Stimulated activated CD8-positive, alpha-beta memory T cell treated with anti-CD3 and anti-CD28 coated beads, Interleukin-4, amount 100 ng/mL, for 1 hour (primary cell): ENCODE measurements at regions not wholly inside any gene's neighbourhood (a gene's known extent, or its start where the extent isn't known, plus 50 kb on each side); places are given as distances from the start of the nearest gene placed in this dataset.
"Not testable (repeated sequence)": the region's sequence is repeated elsewhere in the genome, so short reads cannot be mapped to it uniquely, and the experiment has no call there.

Source experiments
- DNase-seq, 2 donors: peaks; one replicate each; pipeline ENCODE4 v3.0.0-alpha.2; 2020; ENCODE audit warnings: low read depth in 2 of 2, low spot score in 1 of 2

DNA sequence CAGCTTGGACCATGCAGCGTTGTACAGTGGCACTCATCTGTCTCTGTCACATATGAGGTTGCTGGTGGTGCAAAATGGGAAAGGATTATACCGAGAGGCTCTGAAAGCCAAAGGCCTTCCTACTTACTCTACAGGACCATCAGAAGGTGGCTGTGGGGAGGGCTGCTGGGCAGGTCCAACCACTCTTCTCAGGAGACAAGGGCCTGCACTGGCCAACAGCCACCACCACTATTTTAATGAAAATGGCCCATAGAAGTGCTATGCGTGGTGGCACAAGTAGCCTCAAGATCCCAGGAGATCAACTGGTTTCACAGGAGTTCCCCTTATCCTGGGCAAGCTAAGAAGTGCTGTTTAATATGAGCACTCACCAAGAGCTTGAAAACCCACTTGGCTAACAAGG, 52.3 kb downstream of the MRPL57 start:
- DNase-seq = no peak

DNA sequence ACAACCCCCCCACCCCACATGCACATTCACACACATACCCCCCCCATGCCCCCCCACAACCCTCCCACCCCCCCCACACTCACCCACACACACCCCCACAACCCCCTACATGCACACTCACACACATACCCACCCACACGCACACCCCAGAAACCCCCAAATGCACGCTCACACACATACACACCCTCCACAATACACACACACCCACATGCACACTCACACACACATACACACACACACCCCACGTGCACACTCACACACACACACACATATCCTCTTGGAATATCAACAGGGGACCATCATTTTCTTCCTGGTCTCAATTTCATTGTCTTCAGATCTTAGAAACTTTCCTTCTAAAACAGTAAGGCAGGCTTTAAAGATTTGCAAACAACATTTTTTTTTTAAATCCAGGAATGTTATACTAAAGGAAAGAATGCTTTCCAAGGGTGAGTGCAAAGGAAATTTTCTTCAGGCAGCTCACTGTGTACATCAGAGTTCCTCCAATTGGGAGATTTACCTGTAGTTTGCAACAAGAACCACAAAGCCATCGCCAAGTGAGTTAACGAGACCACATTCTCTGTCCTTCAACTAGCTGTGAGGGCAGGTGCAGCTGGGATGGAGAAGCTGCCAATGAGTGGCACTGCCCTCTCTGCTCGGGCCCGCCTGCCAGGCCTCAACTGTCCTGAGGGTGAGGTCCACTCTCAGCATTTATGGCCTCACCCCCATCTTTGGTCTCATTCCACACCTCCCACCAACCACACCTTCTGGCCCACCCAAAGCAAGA, 53.0 kb downstream of the MRPL57 start:
- DNase-seq = no peak

DNA sequence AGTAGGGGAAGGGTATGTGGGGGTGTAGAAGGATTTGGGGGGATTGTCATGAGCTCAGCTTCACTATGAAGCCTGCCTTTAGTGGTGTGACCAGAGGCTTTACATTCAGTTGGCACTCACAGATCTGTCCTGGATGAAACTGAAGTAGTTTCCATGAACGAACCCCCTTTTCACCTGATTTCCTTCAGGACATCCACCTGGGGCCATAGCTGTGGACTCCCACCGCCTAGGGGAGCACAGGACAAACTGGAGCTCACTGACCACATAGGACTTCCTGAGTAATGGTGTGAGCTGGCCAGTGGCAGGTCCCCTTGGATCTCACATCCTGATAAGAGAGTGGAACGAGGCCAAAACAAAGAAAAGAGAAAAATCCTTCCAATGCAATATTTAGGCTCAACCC, 54.1 kb downstream of the MRPL57 start:
- no peak for DNase-seq

DNA sequence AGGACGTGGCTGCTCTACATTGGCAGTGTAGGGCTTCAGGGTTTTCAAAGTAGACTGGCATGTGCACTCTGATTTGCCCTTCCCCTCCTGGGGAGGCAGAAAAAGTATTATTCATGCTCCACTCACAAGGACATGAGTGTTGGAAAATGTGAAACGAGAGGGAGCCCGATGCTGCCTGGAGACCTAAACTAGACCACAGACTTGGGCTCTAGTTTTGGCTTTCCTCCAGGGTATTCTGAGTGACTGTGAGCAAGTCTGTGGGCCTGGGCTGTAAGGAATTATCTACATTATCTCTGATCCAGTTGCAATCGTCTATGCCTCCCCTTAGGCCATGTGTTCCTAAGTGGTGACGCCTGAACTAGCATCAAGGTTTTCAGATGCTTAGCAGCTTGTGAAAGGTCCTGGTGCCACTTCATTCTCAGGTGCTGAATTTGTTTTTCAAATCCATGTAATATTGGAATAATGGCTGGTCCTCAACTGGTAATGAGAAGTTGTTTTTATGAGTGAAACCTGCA, 55.0 kb downstream of the MRPL57 start:
- no peak for DNase-seq

DNA sequence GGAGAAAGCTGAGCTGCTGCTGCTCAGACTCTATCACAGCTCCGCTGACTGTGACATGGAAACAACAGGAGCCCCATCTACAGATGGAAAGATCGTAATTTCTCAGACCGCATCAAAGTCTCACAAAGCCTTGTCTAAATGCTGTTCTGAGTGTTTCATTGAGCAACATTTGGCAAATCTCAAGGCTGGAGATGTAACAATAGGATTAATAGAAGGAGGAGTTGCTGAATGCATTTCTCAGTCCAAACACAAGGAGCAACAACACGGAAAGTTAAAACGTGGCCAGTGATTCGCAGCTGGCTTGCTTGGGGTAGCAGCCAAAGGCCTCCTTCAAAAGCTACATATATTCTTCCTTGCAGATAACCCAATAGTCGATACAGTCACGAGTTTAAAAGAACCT, 55.7 kb downstream of the MRPL57 start:
- DNase-seq = no peak

DNA sequence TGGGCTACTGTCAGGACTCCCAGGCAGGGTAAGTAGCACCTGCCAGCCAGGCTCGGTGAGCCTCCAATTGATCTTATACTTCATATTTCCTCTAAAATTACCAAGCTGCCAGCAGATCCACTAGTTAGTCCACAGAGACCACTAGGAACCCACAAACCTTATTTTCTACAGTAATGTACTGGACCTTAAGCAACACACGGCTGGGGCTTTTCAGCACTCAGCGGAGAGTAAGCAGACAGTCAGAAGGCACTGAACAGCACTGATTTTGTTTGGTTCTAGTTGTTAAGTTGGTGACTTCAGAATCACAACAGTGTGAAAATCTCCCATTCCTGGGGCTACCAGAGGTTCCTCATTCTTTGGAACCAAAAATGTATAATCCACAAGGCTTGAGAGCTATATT, 56.1 kb downstream of the MRPL57 start:
- DNase-seq = no peak

DNA sequence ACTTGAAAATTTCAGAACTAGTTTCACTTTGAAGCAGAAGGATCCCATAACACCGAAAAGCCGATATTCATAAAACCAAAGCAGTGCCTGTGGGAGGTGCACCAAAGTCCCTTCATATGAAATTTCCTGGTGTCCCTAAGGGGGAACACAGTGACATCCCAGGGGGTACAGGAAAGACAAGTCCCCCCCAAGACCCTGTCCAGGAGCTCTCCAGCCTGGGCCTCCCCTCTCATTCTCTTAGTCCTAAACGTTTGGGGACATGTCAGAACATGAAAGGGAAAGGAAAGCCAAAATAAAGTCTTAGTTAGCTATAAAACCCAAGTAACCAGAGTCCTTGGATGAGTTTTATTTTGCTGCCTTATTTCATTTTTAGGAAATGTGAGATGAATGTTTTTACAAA, 56.6 kb downstream of the MRPL57 start:
- no peak for DNase-seq

DNA sequence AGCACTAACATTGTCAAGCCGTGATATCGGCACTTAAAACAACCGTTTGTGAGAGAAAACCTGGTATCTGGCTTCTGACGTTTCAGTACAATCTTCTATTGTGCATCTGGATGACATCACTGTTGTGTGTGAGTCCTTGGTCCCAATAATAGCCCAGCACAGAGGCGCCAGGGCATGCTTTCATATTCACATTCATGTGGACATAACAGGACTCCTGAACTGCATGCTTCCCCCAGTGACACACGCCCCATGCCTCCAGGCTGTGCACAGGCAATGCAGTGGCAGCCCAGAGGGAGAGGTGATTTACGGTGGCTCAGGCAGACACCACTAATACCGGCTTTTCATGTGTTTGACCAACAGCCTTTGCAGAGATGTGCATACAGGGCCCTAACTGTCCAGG, 58.1 kb downstream of the MRPL57 start:
- DNase-seq = no peak

DNA sequence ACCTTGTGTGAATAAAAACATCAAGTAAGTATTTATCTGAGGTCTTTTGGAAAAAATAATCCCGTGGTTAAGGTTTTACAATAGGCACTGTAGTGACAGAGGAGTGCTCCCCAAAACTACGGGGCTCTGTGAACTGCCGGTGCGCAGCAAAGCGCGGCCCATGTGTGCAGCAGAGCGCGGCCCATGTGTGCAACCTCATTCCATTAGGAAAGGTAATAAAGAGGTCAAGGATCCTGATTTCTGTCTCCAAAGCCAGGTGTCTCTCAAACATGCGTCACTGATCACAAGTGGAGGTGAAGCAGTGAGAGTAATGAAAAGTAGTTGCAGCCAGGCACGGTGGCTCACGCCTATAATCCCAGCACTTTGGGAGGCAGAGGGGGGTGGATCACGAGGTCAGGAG, 58.7 kb downstream of the MRPL57 start:
- DNase-seq = no peak

DNA sequence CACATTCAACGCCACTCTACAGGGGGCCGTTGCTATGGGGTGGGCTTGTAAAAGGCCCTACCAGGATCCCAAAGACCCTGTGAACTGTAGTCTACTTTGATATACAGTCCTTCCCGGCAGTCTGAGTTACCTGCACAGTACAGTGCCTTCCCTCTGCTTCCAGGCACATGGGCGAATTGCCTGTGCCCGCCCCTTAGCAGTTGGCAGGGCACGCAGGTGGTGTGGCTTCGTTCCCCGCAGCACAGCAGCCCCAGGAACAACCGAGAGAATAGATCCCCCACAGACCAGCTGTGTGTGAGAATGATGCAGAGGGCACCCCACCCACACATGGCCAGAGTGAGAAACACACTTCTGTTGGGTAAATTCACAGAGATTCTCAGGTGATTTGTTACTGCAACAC, 60.6 kb downstream of the MRPL57 start:
- DNase-seq = no peak

DNA sequence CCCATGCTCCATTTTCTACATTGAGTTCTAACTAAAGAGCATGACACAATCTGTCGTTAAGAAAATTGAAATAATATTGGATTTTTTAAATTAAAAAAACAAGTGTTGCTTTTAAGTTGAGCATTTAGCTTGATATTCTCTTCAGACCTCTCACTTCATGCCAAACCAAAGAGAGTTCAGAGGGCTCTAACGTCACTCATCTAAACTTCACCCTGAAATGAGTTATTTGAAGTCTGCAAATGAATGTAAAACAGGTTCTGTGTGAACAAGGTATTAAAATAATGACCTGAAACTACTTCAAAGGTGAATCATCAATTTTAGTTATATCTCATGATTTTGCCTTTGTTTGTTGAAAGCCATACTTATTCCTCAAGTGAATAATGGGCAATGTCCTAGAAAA, 61.8 kb downstream of the MRPL57 start:
- DNase-seq = no peak

DNA sequence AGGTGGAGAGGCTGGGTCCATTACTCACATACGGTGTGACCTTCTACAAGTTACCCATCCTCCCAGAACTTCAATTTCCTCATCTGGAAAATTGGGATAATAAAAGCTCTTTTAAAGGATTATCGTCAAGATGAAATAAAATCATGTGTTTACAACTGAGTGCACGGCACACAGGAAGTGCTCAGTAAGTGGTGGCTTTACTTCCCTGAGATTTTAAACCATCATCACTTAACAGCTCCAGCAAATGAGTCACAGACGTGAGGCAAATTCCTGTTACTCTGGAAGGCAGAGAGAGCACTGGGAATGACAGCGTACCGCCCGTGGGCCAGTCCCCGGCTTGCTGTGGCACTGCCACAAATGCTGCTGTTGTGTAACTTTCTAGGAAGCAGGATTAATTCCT, 64.1 kb downstream of the MRPL57 start:
- DNase-seq = no peak

DNA sequence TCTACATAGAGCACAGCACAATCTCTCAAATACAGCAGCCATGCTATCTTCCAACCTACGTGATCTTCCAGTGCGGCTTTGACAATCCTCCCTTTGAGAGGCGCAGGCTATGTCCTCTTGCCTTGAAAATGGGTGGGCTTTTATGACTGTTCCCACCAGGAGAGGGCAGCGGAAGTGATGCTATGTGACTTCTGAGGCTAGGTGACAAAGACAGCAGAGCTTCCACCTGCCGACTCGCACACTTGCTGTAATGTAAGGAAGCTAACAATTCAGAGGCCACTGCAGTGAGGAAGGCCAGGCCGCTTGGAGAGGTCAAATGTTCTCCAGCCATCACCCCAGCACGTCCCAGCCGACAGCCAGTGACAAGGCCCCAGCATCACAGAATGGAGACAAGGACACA, 65.8 kb downstream of the MRPL57 start:
- no peak for DNase-seq

DNA sequence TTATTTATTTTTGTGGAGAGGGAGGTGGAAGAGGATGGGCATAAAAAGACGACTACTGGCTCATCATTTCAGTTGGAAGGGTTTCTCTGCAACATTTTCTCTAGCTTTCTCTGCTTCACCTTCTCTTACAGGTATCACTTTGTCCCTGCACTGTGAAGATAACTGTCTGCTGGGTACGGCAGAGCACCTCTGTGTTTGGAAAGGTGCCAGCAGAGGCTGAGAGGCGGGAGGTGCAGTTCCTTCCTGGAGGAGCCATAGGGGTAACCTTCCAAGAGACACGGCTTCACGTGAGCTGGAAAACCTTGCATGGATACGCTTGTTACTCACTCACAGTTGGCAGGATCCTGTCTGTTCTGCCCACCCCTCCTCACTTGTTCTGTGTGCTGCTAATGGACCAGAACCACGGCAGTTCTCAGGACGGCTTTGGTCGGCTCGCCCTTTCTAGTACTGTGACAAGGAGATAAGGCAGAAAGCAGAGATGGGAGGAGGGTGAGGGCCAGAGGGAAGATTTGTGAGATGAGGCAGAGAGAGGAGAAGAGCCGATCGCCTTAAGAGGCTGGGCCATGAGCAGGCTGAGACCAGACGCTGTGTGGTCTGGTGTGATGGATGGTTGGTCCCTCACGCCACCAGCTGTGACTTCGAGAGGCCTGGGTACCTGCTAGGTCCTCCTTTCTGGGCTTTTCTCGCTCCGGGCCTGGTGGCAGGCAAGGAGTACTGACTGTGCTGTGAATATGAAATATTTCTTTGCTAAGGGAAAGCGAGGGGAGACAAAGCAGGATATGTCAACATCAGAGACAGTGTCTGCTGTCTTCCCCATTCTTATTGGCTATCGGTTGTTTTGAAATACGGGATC, 66.8 kb downstream of the MRPL57 start:
- no peak for DNase-seq

DNA sequence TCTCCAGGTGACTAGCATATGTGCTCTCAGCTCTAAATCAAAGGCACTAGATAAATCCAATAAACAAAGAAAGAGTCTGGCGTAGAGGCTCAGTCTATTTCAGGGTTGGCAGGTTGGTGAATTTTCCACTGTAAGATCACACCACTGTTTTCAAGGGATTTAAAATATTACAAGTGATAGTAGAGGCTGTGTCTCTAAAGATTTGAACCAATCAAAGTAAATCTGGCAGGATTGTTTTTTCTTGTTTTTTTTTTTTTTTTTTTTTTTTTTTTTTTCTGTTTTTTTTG, 67.4 kb downstream of the MRPL57 start:
- not testable (repeated sequence) for DNase-seq

DNA sequence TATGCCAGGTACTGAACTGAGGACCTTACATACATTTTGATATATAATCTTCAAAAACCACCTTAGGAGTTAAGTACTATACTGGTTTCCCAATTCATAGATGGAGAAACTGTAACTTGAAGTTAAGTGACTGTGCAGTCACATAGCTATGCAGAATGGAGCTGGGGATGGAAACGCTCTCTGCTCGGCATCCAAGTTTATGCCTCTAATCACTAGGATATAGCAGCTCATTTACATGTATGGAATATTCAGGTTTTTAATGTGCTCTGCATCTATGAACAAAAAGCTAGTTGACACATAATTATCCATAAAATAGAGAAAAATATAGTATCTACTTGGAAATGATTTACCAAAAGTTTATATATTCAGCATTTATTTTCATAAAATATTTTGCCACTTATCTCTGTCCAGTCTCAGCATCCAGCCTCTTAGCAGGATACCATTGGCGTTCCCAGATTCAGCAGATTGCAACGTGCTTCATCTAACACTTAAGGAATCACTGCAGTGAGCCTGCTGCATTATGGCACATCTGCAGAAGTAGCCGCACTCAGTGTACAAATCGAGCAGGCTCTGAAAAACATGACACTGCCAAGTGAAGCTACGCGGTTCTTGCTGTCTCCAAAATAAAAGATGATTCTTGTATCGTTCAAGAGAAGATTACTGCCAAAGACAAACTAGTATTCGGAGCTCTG, 70.4 kb downstream of the MRPL57 start:
- no peak for DNase-seq

DNA sequence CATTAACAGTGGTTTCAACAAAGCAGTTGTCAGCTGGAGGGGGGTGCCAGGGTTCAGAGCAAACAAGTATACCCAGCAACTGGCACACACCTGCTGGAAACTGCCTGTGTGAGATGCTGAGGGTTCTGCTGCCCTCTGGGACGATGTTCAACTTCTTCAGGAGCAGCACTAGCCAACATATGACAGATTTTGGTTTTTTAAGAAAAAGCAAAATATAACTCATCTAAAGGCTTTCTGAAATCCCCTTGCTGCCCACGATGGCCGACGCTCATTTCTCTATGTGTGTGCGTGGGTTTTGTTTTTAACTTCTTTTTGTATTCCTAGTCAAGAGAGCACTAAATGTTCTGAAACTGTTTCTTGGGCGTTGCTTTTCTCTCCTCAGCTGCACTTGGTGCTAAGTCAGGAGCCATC, 79.9 kb downstream of the MRPL57 start:
- DNase-seq = no peak

DNA sequence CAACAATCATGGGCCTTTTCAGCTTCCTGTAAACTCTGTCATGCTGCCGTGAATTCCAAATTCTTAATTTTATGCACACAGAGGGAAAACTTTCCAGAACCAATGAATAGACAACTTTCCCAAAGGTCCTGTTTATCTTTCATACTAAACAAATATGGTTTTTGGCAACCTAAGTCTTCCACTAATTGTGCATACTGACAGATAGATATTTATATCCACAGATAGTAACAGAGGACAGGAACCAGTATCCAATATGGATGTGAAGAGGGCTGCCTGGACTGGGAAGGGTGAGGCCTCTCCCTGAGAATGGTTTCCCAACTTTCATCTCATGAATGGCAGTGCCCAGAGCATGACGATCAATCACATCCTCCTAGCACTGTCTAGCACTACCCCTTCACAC, 80.4 kb downstream of the MRPL57 start:
- no peak for DNase-seq

DNA sequence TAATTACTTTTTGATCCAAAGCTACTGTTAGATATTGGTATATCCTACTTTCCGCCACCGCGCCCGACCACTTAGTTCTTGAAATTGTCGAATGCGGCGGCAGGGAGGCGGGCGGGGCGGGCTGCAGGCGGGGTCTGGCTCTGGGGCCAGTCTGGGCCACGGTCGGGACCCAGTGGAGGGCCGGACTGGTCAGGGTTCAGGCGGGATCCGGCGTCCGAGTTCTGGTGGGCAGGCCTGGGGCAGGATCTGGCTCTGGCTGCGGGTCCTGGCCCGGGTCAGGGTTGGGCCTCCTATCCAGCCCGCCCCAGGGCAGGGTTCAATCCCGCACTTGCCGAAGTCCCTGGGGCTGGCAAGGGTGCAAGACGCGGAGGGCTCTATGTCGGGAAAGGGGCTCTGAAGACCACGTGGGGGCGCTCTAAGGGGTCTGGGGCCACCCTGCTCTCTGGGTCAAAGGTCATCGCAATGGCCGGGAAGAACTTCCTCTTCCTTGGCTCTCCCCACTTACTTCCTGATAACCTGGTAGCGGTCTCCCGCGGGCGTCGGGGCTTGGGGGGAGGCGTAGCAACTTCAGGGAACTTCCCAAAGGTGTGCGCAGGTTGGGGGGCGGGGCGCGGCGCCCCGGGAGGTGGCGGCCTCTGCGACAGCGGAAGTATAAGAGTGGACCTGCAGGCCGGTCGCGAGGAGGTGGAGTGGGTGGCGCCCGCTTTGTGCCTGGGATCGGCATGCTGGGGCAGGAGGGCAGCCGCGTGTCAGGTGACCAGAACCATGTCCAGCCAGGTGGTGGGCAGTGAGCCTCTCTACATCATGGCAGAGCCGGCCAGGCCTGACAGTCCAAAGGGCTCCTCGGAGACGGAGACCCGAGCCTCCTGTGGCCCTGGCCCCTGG, 83.4 kb downstream of the MRPL57 start:
- DNase-seq = no peak

DNA sequence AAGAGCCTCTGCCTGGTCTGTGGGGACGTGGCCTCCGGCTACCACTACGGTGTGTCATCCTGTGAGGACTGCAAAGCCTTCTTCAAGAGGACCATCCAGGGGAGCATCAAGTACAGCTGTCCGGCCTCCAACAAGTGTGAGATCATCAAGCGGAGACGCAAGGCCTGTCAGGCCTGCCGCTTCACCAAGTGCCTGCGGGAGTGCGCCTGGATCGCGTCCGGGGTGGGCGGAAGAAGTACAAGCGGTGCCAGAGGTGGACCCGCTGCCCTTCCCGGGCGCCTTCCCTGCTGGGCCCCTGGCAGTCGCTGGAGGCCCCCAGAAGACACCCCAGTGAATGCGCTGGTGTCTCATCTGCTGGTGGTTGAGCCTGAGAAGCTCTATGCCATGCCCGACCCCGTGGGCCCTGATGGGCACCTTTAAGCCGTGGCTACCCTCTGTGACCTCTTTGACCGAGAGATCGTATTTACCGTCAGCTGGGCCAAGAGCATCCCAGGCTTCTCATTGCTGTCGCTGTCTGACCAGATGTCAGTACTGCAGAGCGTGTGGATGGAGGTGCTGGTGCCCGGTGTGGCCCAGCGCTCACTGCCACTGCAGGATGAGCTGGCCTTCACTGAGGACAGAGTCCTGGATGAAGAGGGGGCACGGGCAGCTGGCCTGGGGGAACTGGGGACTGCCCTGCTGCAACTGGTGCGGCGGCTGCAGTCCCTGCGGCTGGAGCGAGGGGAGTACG, 84.3 kb downstream of the MRPL57 start:
- DNase-seq = not testable (repeated sequence)
